GM10248 (cell line): ENCODE measurements at regions not wholly inside any gene's neighbourhood (a gene's known extent, or its start where the extent isn't known, plus 50 kb on each side); places are given as distances from the start of the nearest gene placed in this dataset.

ENCODE experiments used
- CTCF ChIA-PET: fragments of 300-600 bp; sonication (Branson Sonifier 250); formaldehyde crosslinking; extraction: SDS; loops from one replicate; lab custom pipeline; 2021; ENCODE audit warnings: antibody characterized with exemption; lab: Yijun Ruan, JAX
- POLR2A ChIA-PET: fragments of 350-650 bp; sonication (Branson Sonifier 250); formaldehyde crosslinking; extraction: SDS; loops from one replicate; lab custom pipeline; 2020; ENCODE audit warnings: antibody characterized with exemption; lab: Yijun Ruan, JAX
- DNase-seq: peaks from one replicate; pipeline ENCODE4 v3.0.0; 2012; ENCODE audit errors: extremely low spot score
- CTCF ChIP-seq: IDR thresholded peaks from 2 replicates; pipeline ENCODE4 v1.5.1; 2012; ENCODE audit warnings: mild to moderate bottlenecking, low read depth; ENCODE audit errors: extremely low read depth, missing control alignments, control extremely low read depth

- TF ChIP-seq CTCF, result no peak
- DNase-seq, result no peak
- CTCF ChIA-PET, result interaction anchor here (1.2 to 2.7 kb wide), 3 partner anchors 8 to 27 kb away, joined by 3 to 13 read pairs (median 5); no protein-coding TSS in a partner anchor
- POLR2A ChIA-PET, result no interaction called here
Measured at GRCh38 chr12:126883697-126884096, 1383.3 kb upstream of the TMEM132C start.

GRCh38 chr12:126889501-126889900, 1377.5 kb upstream of the TMEM132C start:
- ChIA-PET POLR2A (no interaction called here), CTCF (no interaction called here)
- DNase-seq, result no peak
- TF ChIP-seq CTCF, result no peak

GRCh38 chr12:126890097-126890496, 1376.9 kb upstream of the TMEM132C start:
- ChIA-PET POLR2A (no interaction called here), CTCF (no interaction called here)
- no peak for TF ChIP-seq CTCF
- DNase-seq, result no peak

GRCh38 chr12:126891789-126892188, 1375.2 kb upstream of the TMEM132C start:
- TF ChIP-seq CTCF, result no peak
- DNase-seq, result no peak
- ChIA-PET POLR2A (no interaction called here), CTCF (no interaction called here)

- ChIA-PET CTCF (no interaction called here), POLR2A (no interaction called here)
- DNase-seq, result no peak
- no peak for TF ChIP-seq CTCF
Measured at GRCh38 chr12:126895951-126896913, 1370.7 kb upstream of the TMEM132C start.

- no peak for TF ChIP-seq CTCF
- DNase-seq, result no peak
- ChIA-PET POLR2A (no interaction called here), CTCF (no interaction called here)
Measured at GRCh38 chr12:126897102-126897501, 1369.9 kb upstream of the TMEM132C start.
